HG02610 (cell line): ENCODE measurements at regions not wholly inside any gene's neighbourhood (a gene's known extent, or its start where the extent isn't known, plus 50 kb on each side); places are given as distances from the start of the nearest gene placed in this dataset.
"Not testable (repeated sequence)": the region's sequence is repeated elsewhere in the genome, so short reads cannot be mapped to it uniquely, and the experiment has no call there.

Source experiments
- ATAC-seq: cut with Tn5 transposase; IDR thresholded peaks from one replicate; pipeline ENCODE4 v1.9.1; 2021; ENCODE audit warnings: mild to moderate bottlenecking, moderate library complexity; ENCODE audit not compliant: unreplicated experiment

DNA sequence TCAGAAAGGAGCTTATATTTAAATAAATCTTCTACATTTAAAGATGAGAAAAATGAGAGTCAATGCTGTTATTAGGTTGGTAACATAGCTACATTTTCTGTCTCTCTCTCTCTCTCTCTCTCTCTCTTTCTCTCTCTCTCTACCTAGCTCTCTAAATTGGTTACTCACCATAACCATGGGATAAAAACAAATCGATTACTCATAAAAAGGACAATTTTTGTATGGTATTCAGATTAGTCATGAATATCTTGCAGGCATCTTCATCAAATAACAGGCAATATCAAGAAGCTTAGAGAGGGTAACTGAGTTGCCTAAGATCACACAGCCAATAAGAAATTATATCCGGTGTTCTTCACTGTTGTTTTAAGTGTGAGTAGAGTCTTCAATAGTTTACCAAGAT, 81.8 kb upstream of the ALCAM start:
- no peak for ATAC-seq

DNA sequence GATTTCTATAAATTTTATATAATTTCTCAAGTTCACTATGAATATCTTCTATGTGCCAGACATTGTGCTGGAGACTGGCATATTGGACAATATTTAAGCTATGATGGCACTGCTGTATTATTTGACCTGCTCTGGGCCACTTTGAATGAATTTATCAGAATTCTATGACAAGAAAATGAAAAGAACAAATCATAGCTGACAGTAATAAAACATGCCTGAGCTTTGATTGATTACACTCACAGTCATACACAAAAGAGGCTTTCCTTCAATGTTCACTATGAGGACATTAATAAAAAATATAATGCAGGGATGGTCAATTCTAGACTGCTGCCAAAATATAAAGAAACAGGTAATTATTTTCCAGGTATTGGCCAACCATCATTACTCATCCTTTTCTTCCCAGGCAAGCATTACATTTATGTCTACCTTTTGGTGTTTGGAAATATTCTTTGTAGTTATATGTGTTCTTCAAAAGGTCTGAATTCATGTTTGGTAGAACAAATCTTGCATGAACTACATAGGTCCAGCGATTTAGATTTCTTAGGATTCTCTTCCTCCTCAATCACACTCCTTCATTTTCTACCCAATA, 81.0 kb upstream of the ALCAM start:
- no peak for ATAC-seq

DNA sequence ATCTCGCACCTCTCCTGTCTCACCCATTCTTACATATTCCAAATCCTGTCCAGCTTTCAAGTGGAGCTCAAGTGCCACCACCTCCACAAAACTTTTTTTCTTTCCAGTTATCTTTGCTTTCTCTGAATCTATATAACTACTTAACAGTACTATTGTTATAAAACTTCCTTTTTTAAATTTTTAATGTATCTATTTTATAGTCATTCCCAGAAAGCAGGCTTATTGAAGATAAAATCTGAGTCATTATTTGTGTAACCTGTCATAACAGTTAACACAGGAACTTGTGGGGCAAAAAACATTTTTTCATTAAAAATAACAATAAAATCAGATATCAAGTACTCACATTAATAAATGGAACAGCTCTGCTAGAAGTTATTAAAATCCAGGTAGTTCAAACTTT, 73.3 kb upstream of the ALCAM start:
- no peak for ATAC-seq

DNA sequence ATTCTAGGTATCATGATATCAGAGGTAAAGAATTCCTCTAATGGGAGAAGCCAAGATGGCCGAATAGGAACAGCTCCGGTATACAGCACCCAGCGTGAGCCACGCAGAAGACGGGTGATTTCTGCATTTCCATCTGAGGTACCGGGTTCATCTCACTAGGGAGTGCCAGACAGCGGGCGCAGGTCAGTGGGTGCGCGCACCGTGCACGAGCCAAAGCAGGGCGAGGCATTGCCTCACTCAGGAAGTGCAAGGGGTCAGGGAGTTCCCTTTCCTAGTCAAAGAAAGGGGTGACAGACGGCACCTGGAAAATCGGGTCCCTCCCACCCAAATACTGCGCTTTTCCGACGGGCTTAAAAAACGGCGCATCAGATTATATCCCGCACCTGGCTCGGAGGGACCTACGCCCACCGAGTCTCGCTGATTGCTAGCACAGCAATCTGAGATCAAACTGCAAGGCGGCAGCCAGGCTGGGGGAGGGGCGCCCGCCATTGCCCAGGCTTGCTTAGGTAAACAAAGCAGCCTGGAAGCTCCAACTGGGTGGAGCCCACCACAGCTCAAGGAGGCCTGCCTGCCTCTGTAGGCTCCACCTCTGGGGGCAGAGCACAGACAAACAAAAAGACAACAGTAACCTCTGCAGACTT, 70.4 kb upstream of the ALCAM start:
- ATAC-seq: not testable (repeated sequence)

DNA sequence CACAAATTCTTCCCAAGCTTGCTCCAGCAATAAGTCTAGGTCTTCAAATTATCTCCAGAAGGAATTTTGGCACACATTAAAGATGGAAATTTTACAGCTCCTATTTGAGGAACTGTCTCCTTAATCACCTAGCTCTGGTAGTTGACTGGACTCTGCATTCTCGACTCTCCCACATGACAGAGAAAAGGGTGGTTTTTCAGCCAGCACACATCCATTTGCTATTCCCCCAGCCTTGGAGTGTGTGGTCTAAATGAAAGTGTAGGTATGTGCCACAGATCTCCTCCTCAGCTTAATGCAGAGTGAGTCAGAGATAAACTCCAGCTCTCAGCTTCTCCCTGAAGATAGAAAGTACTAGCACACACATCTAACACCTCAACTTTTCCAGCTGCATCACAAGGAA, 62.2 kb upstream of the ALCAM start:
- no peak for ATAC-seq

DNA sequence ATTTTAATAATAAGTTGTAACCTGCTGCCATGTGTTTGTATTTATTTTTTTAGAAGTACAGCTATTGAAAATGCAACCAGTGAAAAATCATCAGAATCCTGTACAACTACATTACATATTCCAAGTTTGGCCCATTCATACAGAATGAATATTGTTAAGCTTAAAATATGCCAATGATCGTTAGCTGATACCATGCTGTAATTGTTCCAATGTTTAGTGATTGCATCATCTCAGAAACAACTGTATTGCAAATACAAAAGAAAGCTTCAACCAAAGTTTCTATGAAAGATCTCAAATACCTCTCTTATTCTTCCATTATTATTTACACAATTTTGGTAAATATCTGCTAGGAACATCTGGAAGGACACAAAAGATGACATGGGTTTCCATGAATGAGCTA, 51.6 kb upstream of the ALCAM start:
- no peak for ATAC-seq

DNA sequence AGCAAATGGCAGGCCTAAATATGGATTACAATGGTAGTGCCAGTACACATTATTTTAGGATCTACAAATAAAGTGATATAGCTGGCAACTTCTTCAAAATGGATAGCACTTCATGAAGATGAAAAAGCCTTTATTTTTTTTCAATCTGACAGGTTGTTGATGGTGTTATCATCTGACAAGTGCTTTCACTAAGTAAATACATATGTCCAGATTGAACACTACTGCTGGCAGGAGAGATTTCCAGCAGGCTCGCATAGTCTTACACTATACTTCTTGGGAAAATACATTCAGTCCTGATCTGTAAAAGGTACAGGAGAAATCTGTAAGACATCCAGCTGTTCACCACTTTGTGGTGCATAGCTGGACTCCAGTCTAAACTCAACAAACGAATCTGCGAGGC, 50.9 kb upstream of the ALCAM start:
- no peak for ATAC-seq

DNA sequence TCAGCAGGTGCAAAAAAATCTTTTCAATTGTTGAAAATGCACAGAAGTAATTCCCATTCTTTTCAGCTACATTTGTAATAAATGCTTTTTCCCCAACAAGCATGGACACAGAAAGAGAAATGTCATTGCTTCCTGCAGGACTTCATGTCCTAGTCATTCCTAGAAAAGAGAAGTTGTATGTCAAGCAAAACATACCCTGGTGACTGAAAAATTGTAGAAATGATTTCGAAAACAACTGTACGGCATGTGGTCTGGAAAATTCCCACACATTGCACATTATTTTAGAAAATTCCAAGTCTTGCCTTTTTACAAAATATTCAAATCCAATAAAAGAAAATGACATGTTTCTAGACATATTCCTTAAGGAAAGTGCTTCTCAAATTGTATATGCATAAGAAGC, 50.4 kb upstream of the ALCAM start:
- ATAC-seq: no peak
